Epithelial cell of proximal tubule (primary cell): ENCODE measurements at regions not wholly inside any gene's neighbourhood (a gene's known extent, or its start where the extent isn't known, plus 50 kb on each side); places are given as distances from the start of the nearest gene placed in this dataset.
"Not testable (repeated sequence)": the region's sequence is repeated elsewhere in the genome, so short reads cannot be mapped to it uniquely, and the experiment has no call there.

ENCODE experiments used
- DNase-seq: peaks from one replicate; pipeline ENCODE4 v3.0.0-alpha.2; 2011; ENCODE audit warnings: low read depth
- H3K4me3 ChIP-seq: 2 replicates; pipeline ENCODE4 v1.5.1; 2011; ENCODE audit warnings: low read depth, mild to moderate bottlenecking, low read length
- CTCF ChIP-seq: conservative IDR thresholded peaks from 2 replicates; pipeline ENCODE4 v1.5.1; 2012; ENCODE audit warnings: low read depth, mild to moderate bottlenecking, low read length

- TF ChIP-seq CTCF, result no peak
- DNase-seq, result no peak
Measured at GRCh38 chr2:228359473-228359872, 178.0 kb upstream of the SPHKAP start.

GRCh38 chr2:228355897-228356296 is 174.4 kb upstream of the SPHKAP start:
- H3K4me3 ChIP-seq, result no peak overlapping the region
- no peak for TF ChIP-seq CTCF
- no peak for DNase-seq

More at GRCh38 chr2:228359473-228359872, 178.0 kb upstream of the SPHKAP start:
- H3K4me3 ChIP-seq, result no peak overlapping the region

GRCh38 chr2:228352980-228353379 is 171.5 kb upstream of the SPHKAP start:
- not testable (repeated sequence) for DNase-seq, H3K4me3 ChIP-seq

GRCh38 chr2:228352048-228352447 is 170.6 kb upstream of the SPHKAP start:
- DNase-seq, result no peak
- H3K4me3 ChIP-seq, result no peak overlapping the region
- TF ChIP-seq CTCF, result no peak

GRCh38 chr2:228348516-228349064 is 167.1 kb upstream of the SPHKAP start:
- no peak overlapping the region for H3K4me3 ChIP-seq
- no peak for DNase-seq
- TF ChIP-seq CTCF, result no peak

- TF ChIP-seq CTCF, result no peak
Measured at GRCh38 chr2:228344531-228344930, 163.0 kb upstream of the SPHKAP start.

GRCh38 chr2:228339525-228339924 is 158.0 kb upstream of the SPHKAP start:
- TF ChIP-seq CTCF, result no peak
- no peak for DNase-seq
- H3K4me3 ChIP-seq, result no peak overlapping the region

More at GRCh38 chr2:228344531-228344930, 163.0 kb upstream of the SPHKAP start:
- H3K4me3 ChIP-seq, result no peak overlapping the region
- DNase-seq, result no peak
